SK-N-SH (cell line): ENCODE measurements at regions not wholly inside any gene's neighbourhood (a gene's known extent, or its start where the extent isn't known, plus 50 kb on each side); places are given as distances from the start of the nearest gene placed in this dataset.

Experiments used
- CTCF ChIA-PET: fragments of 300-600, 350-600 bp; formaldehyde crosslinking; extraction: SDS; loops from one replicate; lab custom pipeline; 2021; lab: Yijun Ruan, JAX
- POLR2A ChIA-PET: fragments of 350-600 bp; sonication (Branson Sonifier 250); formaldehyde crosslinking; extraction: SDS; loops from one replicate; lab custom pipeline; 2020; ENCODE audit warnings: antibody characterized with exemption, inconsistent platforms; lab: Yijun Ruan, JAX
- DNase-seq: peaks from one replicate; pipeline ENCODE4 v3.0.0; 2012
- H2AFZ ChIP-seq: fragments of 200-600 bp; sonication (generic); 2 replicates; pipeline ENCODE4 v1.8.1; 2016; ENCODE audit warnings: antibody characterized with exemption, mild to moderate bottlenecking, low read depth
- H3F3A ChIP-seq: fragments of 200-600 bp; sonication (generic); replicated peaks from 2 replicates; pipeline ENCODE3; 2016; ENCODE audit warnings: antibody characterized with exemption, mild to moderate bottlenecking; ENCODE audit not compliant: insufficient read depth
- H3K27ac ChIP-seq, 2 experiments: fragments of 200-500 bp in 1 of 2; fragments of 200-600 bp in 1 of 2; sonication (Bioruptor generic) in 1 of 2; sonication (generic), shearing (Covaris generic) in 1 of 2; 2 replicates each; pipeline versions ENCODE4 v1.5.1 to v1.6.1; 2014 to 2016; ENCODE audit warnings: low read depth in 2 of 2, inconsistent platforms in 1 of 2, low read length in 1 of 2, mild to moderate bottlenecking in 1 of 2, mixed read lengths in 1 of 2
- H3K27me3 ChIP-seq: fragments of 200-600 bp; sonication (generic), shearing (Covaris generic); 2 replicates; pipeline ENCODE4 v1.6.1; 2016; ENCODE audit warnings: mixed run types; ENCODE audit not compliant: insufficient read depth
- H3K36me3 ChIP-seq, 2 experiments: fragments of 200-500 bp in 1 of 2; fragments of 200-600 bp in 1 of 2; sonication (Bioruptor generic) in 1 of 2; sonication (generic) in 1 of 2; replicated peaks in 1 of 2; 2 replicates each; pipeline versions ENCODE3 to v1.5.1; 2014 to 2016; ENCODE audit warnings: low read length in 1 of 2, mild to moderate bottlenecking in 1 of 2; ENCODE audit not compliant: insufficient read depth in 2 of 2, control insufficient read depth in 1 of 2
- H3K4me1 ChIP-seq, 2 experiments: fragments of 200-500 bp in 1 of 2; fragments of 200-600 bp in 1 of 2; sonication (Bioruptor generic) in 1 of 2; sonication (generic), shearing (Covaris generic) in 1 of 2; 2 replicates each; pipeline versions ENCODE4 v1.5.1 to v1.6.1; 2014 to 2016; ENCODE audit warnings: low read depth in 1 of 2, low read length in 1 of 2, mixed run types in 1 of 2; ENCODE audit not compliant: insufficient read depth in 2 of 2, control insufficient read depth in 1 of 2
- H3K4me2 ChIP-seq: fragments of 200-600 bp; sonication (generic), shearing (Covaris generic); 2 replicates; pipeline ENCODE4 v1.6.1; 2017; ENCODE audit warnings: mixed run types
- H3K4me3 ChIP-seq, 2 experiments: fragments of 200-500 bp in 1 of 2; fragments of 200-600 bp in 1 of 2; sonication (Bioruptor generic) in 1 of 2; sonication (generic), shearing (Covaris generic) in 1 of 2; 2 replicates each; pipeline versions ENCODE4 v1.5.1 to v1.8.1; 2014 to 2016; ENCODE audit warnings: low read depth in 2 of 2, inconsistent platforms in 1 of 2, low read length in 1 of 2, mild to moderate bottlenecking in 1 of 2, mixed read lengths in 1 of 2, moderate library complexity in 1 of 2
- H3K79me2 ChIP-seq: fragments of 200-600 bp; sonication (generic); 2 replicates; pipeline ENCODE4 v1.8.1; 2017; ENCODE audit warnings: mild to moderate bottlenecking; ENCODE audit not compliant: insufficient read depth
- H3K9ac ChIP-seq: fragments of 200-600 bp; sonication (generic); 2 replicates; pipeline ENCODE4 v1.6.1; 2017; ENCODE audit warnings: mixed run types
- H3K9me2 ChIP-seq: fragments of 200-600 bp; sonication (generic); 2 replicates; pipeline ENCODE4 v1.6.1; 2017; ENCODE audit warnings: mixed run types
- H3K9me3 ChIP-seq: fragments of 200-600 bp; sonication (generic); 2 replicates; pipeline ENCODE4 v1.6.1; 2017; ENCODE audit warnings: mixed run types, mild to moderate bottlenecking, moderate library complexity
- H4K20me1 ChIP-seq: fragments of 200-600 bp; sonication (generic); 2 replicates; pipeline ENCODE4 v1.6.1; 2017; ENCODE audit warnings: mild to moderate bottlenecking, mixed run types; ENCODE audit not compliant: insufficient read depth
- CHD2 ChIP-seq: fragments of 150-350 bp; IDR thresholded peaks from 2 replicates; pipeline ENCODE4 v1.6.1; 2018; ENCODE audit warnings: low read length; ENCODE audit not compliant: partially characterized antibody
- ELF1 ChIP-seq: IDR thresholded peaks from 2 replicates; pipeline ENCODE4 v1.4.0; 2012
- EP300 ChIP-seq, 2 experiments: IDR thresholded peaks; 2 replicates each; pipeline versions ENCODE4 v1.4.0 to v1.6.1; 2012; ENCODE audit warnings: borderline replicate concordance in 1 of 2, low read depth in 1 of 2, low read length in 1 of 2
- EZH2phosphoT487 ChIP-seq: fragments of 200-600 bp; sonication (generic); IDR thresholded peaks from 2 replicates; pipeline ENCODE4 v1.6.1; 2017; ENCODE audit warnings: low read depth, mixed run types, mild to moderate bottlenecking, antibody characterized with exemption, moderate library complexity, borderline replicate concordance
- FOXJ3 ChIP-seq: sonication (generic); formaldehyde crosslinking; IDR thresholded peaks from 2 replicates; pipeline ENCODE4 v1.5.1; 2020; ENCODE audit warnings: mild to moderate bottlenecking, missing genetic modification reagents
- GABPA ChIP-seq: IDR thresholded peaks from 2 replicates; pipeline ENCODE4 v1.4.0; 2012; ENCODE audit warnings: low read depth, mild to moderate bottlenecking
- GATA2 ChIP-seq: sonication (generic); formaldehyde crosslinking; IDR thresholded peaks from 2 replicates; pipeline ENCODE4 v1.5.0; 2020; ENCODE audit warnings: mild to moderate bottlenecking, missing genetic modification reagents
- MAX ChIP-seq: IDR thresholded peaks from 2 replicates; pipeline ENCODE4 v1.4.0; 2012; ENCODE audit warnings: low read depth
- MEF2A ChIP-seq: IDR thresholded peaks from 2 replicates; pipeline ENCODE4 v1.4.0; 2012; ENCODE audit warnings: low read depth, borderline replicate concordance
- MXI1 ChIP-seq: IDR thresholded peaks from 2 replicates; pipeline ENCODE4 v1.6.1; 2012; ENCODE audit warnings: mild to moderate bottlenecking, low read depth, low read length, improper control_type of control experiment
- NFIC ChIP-seq: IDR thresholded peaks from 2 replicates; pipeline ENCODE4 v1.4.0; 2012; ENCODE audit warnings: borderline replicate concordance
- POLR2AphosphoS5 ChIP-seq: IDR thresholded peaks from 2 replicates; pipeline ENCODE4 v1.6.1; 2012; ENCODE audit warnings: low read depth, low read length
- RAD21 ChIP-seq: IDR thresholded peaks from 2 replicates; pipeline ENCODE4 v1.6.1; 2012; ENCODE audit warnings: mild to moderate bottlenecking, low read length
- RCOR1 ChIP-seq: fragments of 150-350 bp; IDR thresholded peaks from 2 replicates; pipeline ENCODE4 v1.6.1; 2017; ENCODE audit warnings: antibody characterized with exemption, low read length
- RXRA ChIP-seq: IDR thresholded peaks from 2 replicates; pipeline ENCODE4 v1.4.0; 2012; ENCODE audit warnings: low read depth, mild to moderate bottlenecking, borderline replicate concordance
- SIN3A ChIP-seq: IDR thresholded peaks from 2 replicates; pipeline ENCODE4 v1.6.1; 2012; ENCODE audit warnings: low read depth, mild to moderate bottlenecking, low read length, moderate library complexity, borderline replicate concordance
- TAF1 ChIP-seq: IDR thresholded peaks from 2 replicates; pipeline ENCODE4 v1.6.1; 2012; ENCODE audit warnings: low read depth, mild to moderate bottlenecking, low read length, moderate library complexity, borderline replicate concordance
- TCF12 ChIP-seq: IDR thresholded peaks from 2 replicates; pipeline ENCODE4 v1.4.0; 2012
- USF1 ChIP-seq: IDR thresholded peaks from 2 replicates; pipeline ENCODE4 v1.4.0; 2012; ENCODE audit warnings: low read depth, borderline replicate concordance
- WGBS: methylation state at CpG from one replicate; pipeline ENCODE4 v1.1.6; 2017; ENCODE audit warnings: low lambda C conversion rate; 5-methylcytosine and 5-hydroxymethylcytosine counted together
- TF ChIP-seq, protein P1 (sequence below): fragments of 150-350 bp; IDR thresholded peaks from 2 replicates; pipeline ENCODE4 v1.6.1; 2017; ENCODE audit warnings: antibody characterized with exemption, low read length, low read depth, borderline replicate concordance

- Histone ChIP-seq H3K9ac (no peak overlapping the region), H3K36me3 (no peaks in the 10 kb centered on the region), H4K20me1 (no peaks in the 10 kb centered on the region), H3K79me2 (no peaks in the 10 kb centered on the region), H3K27me3 (no peaks in the 10 kb centered on the region), H2AFZ (no peak overlapping the region), H3K27ac (no peak overlapping the region; a peak in 1 of 4 replicates), H3F3A (peaks cover 51% of the 10 kb centered on the region), H3K9me2 (no peaks in the 10 kb centered on the region), H3K4me3 (no peak overlapping the region), H3K4me1 (peaks cover 6 to 53% of the 10 kb centered on the region in 2 experiments; a peak in 3 of 4 replicates), H3K9me3 (no peaks in the 10 kb centered on the region), H3K4me2 (no peak overlapping the region)
- DNase-seq, result no peak
- ChIA-PET POLR2A (no interaction called here), CTCF (no interaction called here)
- WGBS, result 88% methylated on average over 1 of the region's 1 CpG
- TF ChIP-seq RAD21 (no peak), EZH2phosphoT487 (no peak), GABPA (no peak), FOXJ3 (CRISPR knock-in tag) (no peak), NFIC (no peak), EP300 (IDR thresholded peaks at IDR 0.05; ENCODE audit: borderline replicate concordance in 1 of 2, low read depth in 1 of 2, low read length in 1 of 2) (no peak), POLR2AphosphoS5 (no peak), GATA2 (CRISPR knock-in tag) (no peak)
Observed at GRCh38 chr6:140076105-140076504, 701.7 kb upstream of the CITED2 start.

- Histone ChIP-seq H3K36me3 (no peaks in the 10 kb centered on the region), H3F3A (peaks cover 50% of the 10 kb centered on the region), H3K79me2 (no peaks in the 10 kb centered on the region), H3K9me2 (no peaks in the 10 kb centered on the region), H3K9ac (no peak overlapping the region), H4K20me1 (no peaks in the 10 kb centered on the region), H3K4me2 (no peak overlapping the region), H3K4me1 (peaks cover 9 to 59% of the 10 kb centered on the region in 2 experiments; a peak in 3 of 4 replicates), H2AFZ (0 out of 2 replicates have a peak overlapping the region, but pooled peaks have one; percentile 7), H3K4me3 (no peak overlapping the region), H3K27me3 (no peaks in the 10 kb centered on the region), H3K9me3 (no peaks in the 10 kb centered on the region), H3K27ac (peak overlapping the region in 1 of 2 experiments; percentile 34; a peak in 2 of 4 replicates)
- DNase-seq, result no peak
- no peak for TF ChIP-seq MAX
- TF ChIP-seq USF1, result no peak
- no peak for TF ChIP-seq RXRA
- TF ChIP-seq MXI1, result no peak
- TF ChIP-seq TAF1, result no peak
- no peak for TF ChIP-seq TCF12
- no peak for TF ChIP-seq CHD2
- no peak for TF ChIP-seq POLR2AphosphoS5
- no peak for TF ChIP-seq RCOR1
- no peak for TF ChIP-seq FOXJ3 (CRISPR knock-in tag)
- no peak for TF ChIP-seq ELF1
- no peak for TF ChIP-seq MEF2A
- no peak for TF ChIP-seq SIN3A
- TF ChIP-seq, protein P1, sequence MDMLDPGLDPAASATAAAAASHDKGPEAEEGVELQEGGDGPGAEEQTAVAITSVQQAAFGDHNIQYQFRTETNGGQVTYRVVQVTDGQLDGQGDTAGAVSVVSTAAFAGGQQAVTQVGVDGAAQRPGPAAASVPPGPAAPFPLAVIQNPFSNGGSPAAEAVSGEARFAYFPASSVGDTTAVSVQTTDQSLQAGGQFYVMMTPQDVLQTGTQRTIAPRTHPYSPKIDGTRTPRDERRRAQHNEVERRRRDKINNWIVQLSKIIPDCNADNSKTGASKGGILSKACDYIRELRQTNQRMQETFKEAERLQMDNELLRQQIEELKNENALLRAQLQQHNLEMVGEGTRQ, result no peak
- 79% methylated on average over 3 of the region's 3 CpGs for WGBS
- ChIA-PET POLR2A (no interaction called here), CTCF (no interaction called here)
Observed at GRCh38 chr6:140073456-140073855, 699.0 kb upstream of the CITED2 start.
